NCI-H526 treated with DMSO at 0.1 percent for 48 hours (cell line): ENCODE measurements at regions not wholly inside any gene's neighbourhood (a gene's known extent, or its start where the extent isn't known, plus 50 kb on each side); places are given as distances from the start of the nearest gene placed in this dataset.

Experiments
- DNase-seq: peaks from one replicate; lab custom pipeline; 2025; lab: John Stamatoyannopoulos, UW

GRCh38 chrX:43018031-43018430 is 240.1 kb upstream of the PPP1R2C start:
- no peak for DNase-seq

- DNase-seq: no peak
Measured at GRCh38 chrX:43019021-43019420, 241.1 kb upstream of the PPP1R2C start.

- no peak for DNase-seq
Measured at GRCh38 chrX:43025806-43026315, 247.9 kb upstream of the PPP1R2C start.

DNA sequence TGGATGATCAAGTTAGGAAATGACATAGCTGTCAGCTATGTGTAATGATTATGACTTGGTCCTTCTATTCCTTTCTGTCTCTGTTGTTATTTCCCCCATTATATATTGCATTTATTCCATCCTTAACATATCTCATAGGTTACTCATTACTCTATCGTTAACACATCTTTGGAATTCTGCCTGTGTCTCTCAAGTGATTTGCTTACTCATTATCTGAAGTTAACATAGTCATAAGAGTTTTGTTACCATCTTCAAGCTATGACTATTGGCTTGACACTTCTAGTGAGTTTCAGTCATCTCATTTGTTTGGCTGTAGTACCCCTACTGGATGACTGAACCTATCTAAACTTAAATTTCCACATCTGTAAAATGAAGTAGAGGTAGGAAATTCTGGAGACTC is 286.1 kb upstream of the PPP1R2C start:
- no peak for DNase-seq

GRCh38 chrX:43065978-43066377 is 288.0 kb upstream of the PPP1R2C start:
- no peak for DNase-seq

GRCh38 chrX:43068639-43069038 is 290.7 kb upstream of the PPP1R2C start:
- no peak for DNase-seq

- no peak for DNase-seq
Measured at GRCh38 chrX:43083016-43083415, 305.1 kb upstream of the PPP1R2C start.

- DNase-seq: no peak
Measured at GRCh38 chrX:43087830-43088229, 309.9 kb upstream of the PPP1R2C start.

GRCh38 chrX:43096830-43097229 is 318.9 kb upstream of the PPP1R2C start:
- no peak for DNase-seq

DNA sequence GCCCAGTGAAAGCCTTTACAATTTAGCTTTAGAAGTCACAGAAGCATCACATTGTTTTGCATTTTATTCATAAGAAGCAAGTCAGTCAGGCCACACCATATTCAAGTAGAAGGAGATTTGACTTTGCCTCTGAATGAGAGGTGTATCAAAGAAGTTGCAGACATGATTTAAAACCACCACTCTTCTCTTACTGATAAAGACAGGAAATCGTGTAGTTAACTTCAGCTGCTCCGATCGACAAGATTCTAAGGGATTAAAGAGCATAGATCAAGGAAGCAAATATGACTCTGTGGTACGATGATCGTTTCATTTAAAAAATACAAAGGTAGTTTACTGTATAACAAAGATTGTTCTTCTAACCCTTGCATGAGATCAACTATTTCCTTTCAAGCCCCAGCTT is 328.0 kb upstream of the PPP1R2C start:
- no peak for DNase-seq

DNA sequence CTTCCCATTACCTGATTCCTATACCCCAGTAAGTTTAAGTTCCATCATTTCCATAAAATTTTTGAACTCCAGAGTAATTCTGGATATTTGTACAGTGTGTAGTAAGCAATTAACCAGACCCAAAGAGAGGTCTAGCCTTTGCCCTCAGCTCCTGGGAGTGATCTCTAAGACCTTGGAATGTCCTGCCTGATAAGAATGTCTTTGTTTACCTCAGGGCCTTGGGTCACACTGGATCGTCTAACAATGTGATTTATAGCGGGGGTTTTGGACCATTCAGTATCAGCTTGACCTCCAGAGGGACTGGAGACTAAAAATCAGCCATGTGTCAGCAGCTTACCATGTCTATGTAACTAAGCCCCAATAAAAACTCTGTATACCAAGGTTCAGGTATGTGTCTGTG is 330.9 kb upstream of the PPP1R2C start:
- no peak for DNase-seq

DNA sequence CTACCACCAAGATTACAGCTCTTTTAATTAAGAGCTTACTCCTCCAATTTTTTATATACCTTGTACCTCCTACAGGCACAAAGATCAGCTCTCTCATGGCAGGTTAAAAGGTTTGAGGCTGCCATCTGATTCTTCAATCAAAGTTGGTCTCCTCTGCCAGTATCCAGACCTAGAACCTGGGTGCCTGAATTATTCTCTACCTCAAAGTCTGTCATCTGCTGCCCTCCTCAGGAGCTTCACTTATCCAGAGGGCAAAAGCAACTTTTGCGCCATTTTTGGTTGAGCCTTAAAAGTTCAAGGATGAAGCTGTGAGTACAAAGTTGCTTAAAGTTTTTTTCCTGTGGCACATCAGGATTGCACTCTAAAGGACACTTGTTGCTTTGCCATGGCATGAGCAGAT is 343.7 kb upstream of the PPP1R2C start:
- no peak for DNase-seq

DNA sequence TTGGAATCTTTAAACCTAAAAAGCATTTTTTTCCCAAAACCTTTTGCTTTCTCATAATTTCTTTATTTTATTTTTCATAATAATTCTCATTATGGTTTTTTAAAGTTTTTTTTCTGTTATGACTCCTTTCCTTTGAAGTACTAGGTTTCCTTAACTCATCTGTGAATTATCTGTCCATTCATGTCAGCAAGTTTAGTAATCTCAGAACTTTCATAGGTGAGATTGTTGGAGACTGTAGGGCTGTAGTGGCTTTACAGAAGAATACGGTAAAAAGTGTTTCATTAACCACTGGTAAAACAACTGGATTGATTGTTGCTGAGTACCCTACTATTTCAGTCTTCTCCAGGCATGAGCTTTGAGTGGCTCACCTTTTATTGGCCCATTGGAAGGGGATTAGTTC is 361.7 kb upstream of the PPP1R2C start:
- no peak for DNase-seq

DNA sequence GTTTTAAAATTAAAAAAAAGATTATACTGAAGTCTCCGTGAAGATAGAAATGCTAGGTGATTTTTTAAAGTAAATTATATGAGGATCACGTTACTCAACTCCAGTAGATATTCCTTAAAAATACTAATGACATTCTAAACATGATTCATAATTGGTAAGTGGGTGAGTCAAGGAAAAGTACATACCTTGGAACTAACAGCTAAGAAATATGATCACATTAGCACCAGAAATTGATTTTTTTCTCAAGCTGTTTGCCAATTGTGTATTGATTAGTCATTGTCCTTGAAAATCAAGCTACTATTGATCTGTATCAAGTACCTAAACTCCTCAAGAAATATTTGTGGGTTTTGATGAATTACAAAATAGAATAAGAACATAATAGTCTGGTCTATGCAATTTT is 362.6 kb upstream of the PPP1R2C start:
- no peak for DNase-seq

GRCh38 chrX:43141885-43142284 is 363.9 kb upstream of the PPP1R2C start:
- no peak for DNase-seq

GRCh38 chrX:43148305-43148704 is 370.3 kb upstream of the PPP1R2C start:
- no peak for DNase-seq

- no peak for DNase-seq
Measured at GRCh38 chrX:43165343-43165920, 387.5 kb upstream of the PPP1R2C start.

- DNase-seq: no peak
Measured at GRCh38 chrX:43166874-43167273, 388.9 kb upstream of the PPP1R2C start.

DNA sequence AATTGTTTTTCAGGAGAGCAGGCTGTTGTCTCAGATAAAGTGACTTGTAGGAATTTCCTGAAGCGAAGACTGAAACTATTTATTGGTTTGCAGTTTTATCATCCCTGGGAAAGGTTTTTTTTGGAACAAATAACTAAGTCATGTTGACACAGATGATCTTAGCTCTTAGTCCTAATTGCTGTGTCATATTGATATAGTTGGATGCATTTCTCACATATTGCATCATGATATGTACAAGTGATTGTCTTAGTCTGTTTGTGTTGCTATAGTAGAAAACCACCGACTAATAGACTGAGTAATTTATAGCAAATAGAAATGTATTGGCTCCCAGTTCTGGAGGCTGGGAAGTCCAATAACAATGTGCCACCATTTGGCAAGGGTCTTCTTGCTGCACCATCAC is 397.5 kb upstream of the PPP1R2C start:
- DNase-seq: no peak

- no peak for DNase-seq
Measured at GRCh38 chrX:43176686-43177085, 398.7 kb upstream of the PPP1R2C start.

DNA sequence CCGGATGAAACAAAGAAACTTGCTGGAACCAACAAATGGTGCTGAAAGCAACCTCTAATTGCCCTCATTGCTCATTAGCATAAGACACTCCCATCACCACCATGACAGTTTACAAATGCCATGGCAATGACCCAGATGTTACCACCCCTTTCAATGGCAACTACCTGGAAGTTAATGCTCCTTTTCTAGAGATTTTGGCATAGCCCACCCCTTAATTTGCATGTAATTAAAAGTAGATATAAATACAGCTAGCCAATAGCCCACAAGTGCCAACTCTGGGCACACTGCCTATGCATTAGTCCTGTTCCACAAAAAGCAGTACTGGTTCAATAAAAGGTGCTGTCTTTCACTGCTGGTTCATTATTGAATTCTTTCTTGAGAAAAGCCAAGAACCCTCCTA is 410.3 kb upstream of the PPP1R2C start:
- DNase-seq: no peak

- DNase-seq: no peak
Measured at GRCh38 chrX:43211570-43211969, 433.6 kb upstream of the PPP1R2C start.

DNA sequence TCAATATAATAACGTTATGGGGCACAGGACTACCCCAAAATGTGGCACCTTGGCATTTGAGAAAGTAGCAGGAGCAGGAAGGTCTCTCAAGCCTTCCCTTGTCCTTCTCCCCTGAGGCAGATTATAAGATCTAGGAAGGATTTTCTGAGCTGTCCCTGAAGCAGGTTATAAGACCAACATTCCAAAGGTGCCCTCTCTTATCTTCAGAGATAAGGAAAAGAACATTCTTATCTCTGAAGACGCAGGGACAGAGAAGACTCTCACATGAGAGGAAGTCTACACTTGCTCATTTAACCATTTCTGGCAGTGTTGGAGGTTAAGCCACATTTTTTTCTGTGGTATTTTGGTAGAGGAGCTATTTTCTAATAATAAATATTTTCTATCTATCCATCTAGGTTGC is 437.9 kb upstream of the MAOA start:
- DNase-seq: no peak

GRCh38 chrX:43224496-43224895 is 431.6 kb upstream of the MAOA start:
- DNase-seq: no peak
